Epithelial cell of proximal tubule (primary cell): ENCODE measurements at regions not wholly inside any gene's neighbourhood (a gene's known extent, or its start where the extent isn't known, plus 50 kb on each side); places are given as distances from the start of the nearest gene placed in this dataset.
"Not testable (repeated sequence)": the region's sequence is repeated elsewhere in the genome, so short reads cannot be mapped to it uniquely, and the experiment has no call there.

Experiments used
- DNase-seq: peaks from one replicate; pipeline ENCODE4 v3.0.0-alpha.2; 2011; ENCODE audit warnings: low read depth
- H3K4me3 ChIP-seq: 2 replicates; pipeline ENCODE4 v1.5.1; 2011; ENCODE audit warnings: low read depth, mild to moderate bottlenecking, low read length
- CTCF ChIP-seq: conservative IDR thresholded peaks from 2 replicates; pipeline ENCODE4 v1.5.1; 2012; ENCODE audit warnings: low read depth, mild to moderate bottlenecking, low read length

- TF ChIP-seq CTCF: no peak
- no peak overlapping the region for H3K4me3 ChIP-seq
- no peak for DNase-seq
Observed at GRCh38 chr15:38809621-38810020, 245.0 kb upstream of the RASGRP1 start.

GRCh38 chr15:38810686-38811085, 246.1 kb upstream of the RASGRP1 start:
- no peak overlapping the region for H3K4me3 ChIP-seq
- no peak for TF ChIP-seq CTCF
- DNase-seq: no peak

- not testable (repeated sequence) for DNase-seq, H3K4me3 ChIP-seq
Observed at GRCh38 chr15:38814254-38814653, 249.6 kb upstream of the RASGRP1 start.

- no peak for TF ChIP-seq CTCF
Observed at GRCh38 chr15:38814891-38815290, 250.3 kb upstream of the RASGRP1 start.

GRCh38 chr15:38817427-38818156, 253.0 kb upstream of the RASGRP1 start:
- peak; percentile 99 for TF ChIP-seq CTCF
- no peak overlapping the region for H3K4me3 ChIP-seq
- peak; percentile 6 for DNase-seq

More at GRCh38 chr15:38814891-38815290, 250.3 kb upstream of the RASGRP1 start:
- no peak overlapping the region for H3K4me3 ChIP-seq
- DNase-seq: no peak

GRCh38 chr15:38818157-38818790, 253.7 kb upstream of the RASGRP1 start:
- DNase-seq: no peak
- no peak overlapping the region for H3K4me3 ChIP-seq
- no peak for TF ChIP-seq CTCF

- no peak overlapping the region for H3K4me3 ChIP-seq
- TF ChIP-seq CTCF: no peak
- no peak for DNase-seq
Observed at GRCh38 chr15:38819387-38819950, 254.9 kb upstream of the RASGRP1 start.
